ENCODE measurements at regions not wholly inside any gene's neighbourhood (a gene's known extent, or its start where the extent isn't known, plus 50 kb on each side); places are given as distances from the start of the nearest gene placed in this dataset.

DNA sequence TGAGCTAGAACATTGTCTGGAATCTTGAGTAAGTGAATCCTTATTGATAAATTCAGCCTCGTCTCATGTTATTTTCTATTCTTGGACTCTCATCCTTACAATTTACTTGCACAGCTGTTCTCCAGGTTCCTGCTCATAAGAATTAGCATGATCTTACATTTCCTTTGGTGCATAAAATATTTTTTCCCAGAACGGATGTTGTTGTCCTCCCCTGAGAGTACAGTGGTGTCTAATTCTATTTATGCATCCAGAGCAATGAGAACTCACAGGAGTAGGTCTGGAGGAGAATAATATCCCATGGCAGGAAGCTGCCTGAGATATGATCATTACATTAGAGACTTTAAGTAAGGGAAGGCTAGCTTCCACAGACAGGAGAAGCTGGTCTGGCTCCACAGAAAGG is 178.4 kb upstream of the MAST4 start:
- no peak for FAIRE-seq
- CTCF ChIA-PET (ENCODE audit: low intra/inter-chr PET ratio, low total read pairs), result no interaction called here

DNA sequence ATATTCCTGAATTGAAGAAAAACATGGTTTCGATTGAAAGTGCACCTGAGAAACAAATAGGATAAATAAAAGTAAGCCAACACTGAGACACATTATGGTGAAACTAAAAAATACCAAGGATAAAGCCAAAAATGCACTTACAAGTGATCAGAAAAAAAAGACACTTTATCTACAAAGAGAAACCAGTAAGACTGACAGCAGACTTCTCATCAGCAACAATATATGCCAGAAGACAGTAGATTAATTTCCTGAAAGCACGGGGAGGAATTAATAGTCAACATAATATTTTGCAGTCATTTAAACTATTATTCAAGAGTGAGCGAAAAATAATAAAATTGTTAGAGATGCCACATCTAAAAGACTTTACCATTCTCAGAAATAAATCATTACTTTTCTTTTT is 172.7 kb upstream of the MAST4 start:
- Histone ChIP-seq H3K9me3 (ENCODE audit: low read length) (peaks cover 5% of the 10 kb centered on the region; the same call in 1 of the 2 replicates), H3K4me3 (replicated peaks in 1 of 3; ENCODE audit: insufficient read depth in 1 of 3, low read depth in 2 of 3, low read length in 3 of 3) (no peak overlapping the region), H3K4me2 (ENCODE audit: low read depth, low read length) (no peak overlapping the region), H3K27ac (ENCODE audit: extremely low read length, insufficient read depth, low read length) (no peak overlapping the region), H3K79me2 (ENCODE audit: insufficient read depth, low read length) (no peaks in the 10 kb centered on the region), H3K4me1 (ENCODE audit: insufficient read depth, low read length) (no peaks in the 10 kb centered on the region), H3K9ac (ENCODE audit: insufficient read depth, low read depth, low read length) (no peak overlapping the region), H3K27me3 (ENCODE audit: control insufficient read depth in 1 of 2, insufficient read depth in 2 of 2, low read length in 2 of 2) (no peaks in the 10 kb centered on the region), H3K36me3 (replicated peaks in 1 of 2; ENCODE audit: control insufficient read depth in 1 of 2, insufficient read depth in 2 of 2, low read length in 2 of 2) (no peaks in the 10 kb centered on the region), H4K20me1 (ENCODE audit: insufficient read depth, low read length) (no peaks in the 10 kb centered on the region), H2AFZ (ENCODE audit: low read length) (no peak overlapping the region)
- no TSS peak for BruUV-seq (replicated peaks)
- FAIRE-seq (no peak), ATAC-seq (no peak), DNase-seq (ENCODE audit: low spot score) (no peak)
- in situ Hi-C loops (cut with HindIII; ENCODE audit: extremely low pct_ligation_motif_present, low pct_unique_long_range_greater_than_20kb) (no loop called here), intact Hi-C loops (cut with micrococcal nuclease; ENCODE audit: unreplicated experiment) (no loop called here)
- ChIA-PET POLR2A (no interaction called here), CTCF (ENCODE audit: low intra/inter-chr PET ratio, low total read pairs) (no interaction called here)
- WGBS (ENCODE audit: low lambda C conversion rate), result 4% methylated on average over 3 of the region's 3 CpGs
- no peak for TF ChIP-seq SMAD9 (CRISPR knock-in tag; IDR thresholded peaks at IDR 0.05)
- TF ChIP-seq ZNF317 (CRISPR knock-in tag; IDR thresholded peaks at IDR 0.05), result peak; percentile 91

More for the DNA sequence above, 178.4 kb upstream of the MAST4 start:
- no peaks in the 10 kb centered on the region for H4K20me1 ChIP-seq (ENCODE audit: insufficient read depth, low read length)
- H3K36me3 ChIP-seq (replicated peaks in 1 of 2; ENCODE audit: control insufficient read depth in 1 of 2, insufficient read depth in 2 of 2, low read length in 2 of 2), result no peaks in the 10 kb centered on the region
- no peak for TF ChIP-seq SALL2 (CRISPR knock-in tag; IDR thresholded peaks at IDR 0.05)
- TF ChIP-seq DPF2 (CRISPR knock-in tag; IDR thresholded peaks at IDR 0.05; ENCODE audit: borderline replicate concordance, low read depth), result no peak
- no peak for TF ChIP-seq SP4 (CRISPR knock-in tag; IDR thresholded peaks at IDR 0.05)
- no peak for TF ChIP-seq ZSCAN9 (CRISPR knock-in tag; IDR thresholded peaks at IDR 0.05; ENCODE audit: borderline replicate concordance)
- TF ChIP-seq DNMT1 (CRISPR knock-in tag; IDR thresholded peaks at IDR 0.05), result no peak
- TF ChIP-seq TCF7L2 (IDR thresholded peaks at IDR 0.05; ENCODE audit: low read depth, low read length), result no peak
- no peak for TF ChIP-seq SNRNP70 (IDR thresholded peaks at IDR 0.05; ENCODE audit: low read depth, low read length)
- TF ChIP-seq ZNF615 (CRISPR knock-in tag; IDR thresholded peaks at IDR 0.05; ENCODE audit: borderline replicate concordance), result no peak
- TF ChIP-seq, protein P1, sequence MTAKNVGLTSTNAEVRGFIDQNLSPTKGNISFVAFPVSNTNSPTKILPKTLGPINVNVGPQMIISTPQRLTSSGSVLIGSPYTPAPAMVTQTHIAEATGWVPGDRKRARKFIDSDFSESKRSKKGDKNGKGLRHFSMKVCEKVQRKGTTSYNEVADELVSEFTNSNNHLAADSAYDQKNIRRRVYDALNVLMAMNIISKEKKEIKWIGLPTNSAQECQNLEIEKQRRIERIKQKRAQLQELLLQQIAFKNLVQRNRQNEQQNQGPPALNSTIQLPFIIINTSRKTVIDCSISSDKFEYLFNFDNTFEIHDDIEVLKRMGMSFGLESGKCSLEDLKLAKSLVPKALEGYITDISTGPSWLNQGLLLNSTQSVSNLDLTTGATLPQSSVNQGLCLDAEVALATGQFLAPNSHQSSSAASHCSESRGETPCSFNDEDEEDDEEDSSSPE (CRISPR knock-in tag; IDR thresholded peaks at IDR 0.05), result no peak
- no peak for TF ChIP-seq ZNF292 (CRISPR knock-in tag; IDR thresholded peaks at IDR 0.05; ENCODE audit: borderline replicate concordance, low read depth)
- no peak for TF ChIP-seq SP140L (CRISPR knock-in tag; IDR thresholded peaks at IDR 0.05; ENCODE audit: borderline replicate concordance)
- no peak for TF ChIP-seq ZNF570 (CRISPR knock-in tag; IDR thresholded peaks at IDR 0.05; ENCODE audit: borderline replicate concordance)
- no peak overlapping the region for H3K4me3 ChIP-seq (replicated peaks in 1 of 3; ENCODE audit: insufficient read depth in 1 of 3, low read depth in 2 of 3, low read length in 3 of 3)
- H3K27ac ChIP-seq (ENCODE audit: extremely low read length, insufficient read depth, low read length), result no peak overlapping the region
- H3K4me1 ChIP-seq (ENCODE audit: insufficient read depth, low read length), result no peaks in the 10 kb centered on the region
- intact Hi-C loops (cut with micrococcal nuclease; ENCODE audit: unreplicated experiment), result no loop called here
- 0% methylated on average over 2 of the region's 2 CpGs for WGBS (ENCODE audit: low lambda C conversion rate)
- H3K4me2 ChIP-seq (ENCODE audit: low read depth, low read length), result no peak overlapping the region
- H3K9ac ChIP-seq (ENCODE audit: insufficient read depth, low read depth, low read length), result no peak overlapping the region
- no peak overlapping the region for H2AFZ ChIP-seq (ENCODE audit: low read length)
- ATAC-seq (no peak), DNase-seq (ENCODE audit: low spot score) (no peak)
- POLR2A ChIA-PET, result no interaction called here
- BruUV-seq (replicated peaks), result no TSS peak
- in situ Hi-C loops (cut with HindIII; ENCODE audit: extremely low pct_ligation_motif_present, low pct_unique_long_range_greater_than_20kb), result no loop called here
- no peaks in the 10 kb centered on the region for H3K27me3 ChIP-seq (ENCODE audit: control insufficient read depth in 1 of 2, insufficient read depth in 2 of 2, low read length in 2 of 2)
- no peaks in the 10 kb centered on the region for H3K79me2 ChIP-seq (ENCODE audit: insufficient read depth, low read length)
- H3K9me3 ChIP-seq (ENCODE audit: low read length), result no peaks in the 10 kb centered on the region
